Uterus (tissue), 2 donors: ENCODE measurements at regions not wholly inside any gene's neighbourhood (a gene's known extent, or its start where the extent isn't known, plus 50 kb on each side); places are given as distances from the start of the nearest gene placed in this dataset.

Experiments
- POLR2A ChIP-seq, 2 donors: fragments of 450-650 bp; IDR thresholded peaks; one replicate each; pipeline ENCODE4 v1.6.1; 2016; ENCODE audit warnings: antibody characterized with exemption in 2 of 2, mild to moderate bottlenecking in 1 of 2, moderate library complexity in 1 of 2
- TF ChIP-seq, protein P1 (sequence below), 4 experiments: fragments of 200-600 bp in 2 of 4; fragments of 450-650 bp in 2 of 4; sonication (generic) in 2 of 4; IDR thresholded peaks; one replicate each; pipeline ENCODE4 v1.5.1; 2016 to 2019; ENCODE audit warnings: antibody characterized with exemption in 4 of 4, mild to moderate bottlenecking in 2 of 4, moderate library complexity in 1 of 4

DNA sequence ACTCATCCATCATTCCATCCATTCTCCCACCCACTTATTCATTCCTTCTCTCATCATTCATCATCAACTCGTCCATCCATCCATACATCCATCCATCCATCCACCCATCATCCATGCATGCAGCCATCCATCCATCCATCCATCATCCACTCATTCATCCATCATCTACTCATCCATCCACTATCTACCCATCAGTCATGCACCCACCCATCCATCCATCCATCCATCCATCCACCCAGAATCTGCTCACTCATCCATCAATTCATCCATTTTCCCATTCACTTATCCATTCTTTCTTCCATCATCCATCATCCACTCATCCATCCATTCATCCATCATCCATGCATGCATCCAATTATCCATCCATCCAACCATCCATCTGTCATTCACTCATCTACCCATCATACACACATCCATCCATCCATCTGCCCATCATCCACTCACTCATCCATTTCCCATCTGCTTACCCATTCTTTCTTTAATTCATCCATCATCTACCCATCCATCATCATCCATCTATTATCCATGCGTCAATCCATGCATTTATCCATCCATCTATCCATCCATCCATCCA lies 107.1 kb upstream of the WSCD2 start:
- no peak for TF ChIP-seq POLR2A (IDR thresholded peaks at IDR 0.05)
- TF ChIP-seq, protein P1, sequence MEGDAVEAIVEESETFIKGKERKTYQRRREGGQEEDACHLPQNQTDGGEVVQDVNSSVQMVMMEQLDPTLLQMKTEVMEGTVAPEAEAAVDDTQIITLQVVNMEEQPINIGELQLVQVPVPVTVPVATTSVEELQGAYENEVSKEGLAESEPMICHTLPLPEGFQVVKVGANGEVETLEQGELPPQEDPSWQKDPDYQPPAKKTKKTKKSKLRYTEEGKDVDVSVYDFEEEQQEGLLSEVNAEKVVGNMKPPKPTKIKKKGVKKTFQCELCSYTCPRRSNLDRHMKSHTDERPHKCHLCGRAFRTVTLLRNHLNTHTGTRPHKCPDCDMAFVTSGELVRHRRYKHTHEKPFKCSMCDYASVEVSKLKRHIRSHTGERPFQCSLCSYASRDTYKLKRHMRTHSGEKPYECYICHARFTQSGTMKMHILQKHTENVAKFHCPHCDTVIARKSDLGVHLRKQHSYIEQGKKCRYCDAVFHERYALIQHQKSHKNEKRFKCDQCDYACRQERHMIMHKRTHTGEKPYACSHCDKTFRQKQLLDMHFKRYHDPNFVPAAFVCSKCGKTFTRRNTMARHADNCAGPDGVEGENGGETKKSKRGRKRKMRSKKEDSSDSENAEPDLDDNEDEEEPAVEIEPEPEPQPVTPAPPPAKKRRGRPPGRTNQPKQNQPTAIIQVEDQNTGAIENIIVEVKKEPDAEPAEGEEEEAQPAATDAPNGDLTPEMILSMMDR (IDR thresholded peaks at IDR 0.05), result no peak
